ENCODE measurements at regions not wholly inside any gene's neighbourhood (a gene's known extent, or its start where the extent isn't known, plus 50 kb on each side); places are given as distances from the start of the nearest gene placed in this dataset.

DNA sequence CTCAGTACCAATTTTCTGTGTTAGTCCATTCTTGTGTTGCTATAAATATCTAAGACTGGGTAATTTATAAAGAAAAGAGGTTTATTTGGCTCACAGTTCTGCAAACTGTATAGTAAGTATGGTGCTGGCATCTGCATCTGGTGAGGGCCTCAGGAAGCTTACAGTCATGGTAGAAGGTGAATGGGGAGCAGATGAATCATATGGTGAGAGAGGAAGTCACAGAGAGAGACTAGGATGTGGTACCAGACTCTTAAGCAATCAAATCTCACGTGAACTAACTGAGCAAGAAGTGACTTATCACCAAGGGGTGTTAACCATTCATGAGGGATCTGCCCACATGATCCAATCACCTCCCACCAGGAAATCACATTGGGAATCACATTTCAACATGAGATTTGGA, 60.8 kb upstream of the ZBED5 start:
- no peak overlapping the region for H3K27ac ChIP-seq
- TF ChIP-seq ZFX (IDR thresholded peaks at IDR 0.05) (no peak), CTCF (conservative IDR thresholded peaks at IDR 0.05) (no peak)

- TF ChIP-seq CTCF (conservative IDR thresholded peaks at IDR 0.05) (no peak), ZFX (IDR thresholded peaks at IDR 0.05) (no peak)
- no peak overlapping the region for H3K27ac ChIP-seq
These were observed 60.4 kb upstream of the ZBED5 start for GRCh38 chr11:10918275-10918674.

DNA sequence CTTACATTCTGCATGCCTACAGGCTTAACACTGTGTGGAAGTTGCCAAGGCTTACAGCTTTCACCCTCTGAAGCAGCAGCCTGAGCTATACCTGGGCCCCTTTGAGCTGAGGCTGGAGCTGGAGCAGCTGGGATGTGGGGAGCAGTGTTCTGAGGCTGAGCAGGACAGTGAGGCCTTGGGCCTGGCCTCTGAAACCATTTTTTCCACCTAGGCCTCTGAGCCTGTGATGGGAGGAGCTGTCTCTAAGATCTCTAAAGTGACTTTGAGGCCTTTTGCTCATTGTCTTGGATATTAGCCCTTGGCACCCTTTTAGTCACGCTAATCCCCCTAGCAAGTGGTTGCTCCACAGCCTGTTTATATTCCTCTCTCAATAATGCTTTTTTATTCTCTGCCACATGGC, 59.9 kb upstream of the ZBED5 start:
- H3K27ac ChIP-seq, result no peak overlapping the region
- TF ChIP-seq CTCF (conservative IDR thresholded peaks at IDR 0.05) (no peak), ZFX (IDR thresholded peaks at IDR 0.05) (no peak)

DNA sequence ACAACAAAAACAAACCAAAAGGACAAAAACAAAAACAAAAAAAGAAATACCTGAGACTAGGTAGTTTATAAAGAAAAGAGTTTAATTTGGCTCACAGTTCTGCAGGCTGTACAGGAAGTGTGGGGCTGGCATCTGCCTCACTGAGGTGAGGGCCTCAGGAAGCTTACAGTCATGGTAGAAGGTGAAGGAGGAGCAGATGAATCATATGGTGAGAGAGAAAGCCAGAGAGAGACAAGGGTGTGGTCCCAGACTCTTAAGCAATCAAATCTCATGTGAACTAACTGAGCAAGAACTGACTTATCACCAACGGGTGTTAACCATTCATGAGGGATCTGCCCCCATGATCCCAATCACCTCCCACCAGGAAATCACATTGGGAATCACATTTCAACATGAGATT, 58.8 kb upstream of the ZBED5 start:
- TF ChIP-seq CTCF (conservative IDR thresholded peaks at IDR 0.05), result no peak
- no peak overlapping the region for H3K27ac ChIP-seq

DNA sequence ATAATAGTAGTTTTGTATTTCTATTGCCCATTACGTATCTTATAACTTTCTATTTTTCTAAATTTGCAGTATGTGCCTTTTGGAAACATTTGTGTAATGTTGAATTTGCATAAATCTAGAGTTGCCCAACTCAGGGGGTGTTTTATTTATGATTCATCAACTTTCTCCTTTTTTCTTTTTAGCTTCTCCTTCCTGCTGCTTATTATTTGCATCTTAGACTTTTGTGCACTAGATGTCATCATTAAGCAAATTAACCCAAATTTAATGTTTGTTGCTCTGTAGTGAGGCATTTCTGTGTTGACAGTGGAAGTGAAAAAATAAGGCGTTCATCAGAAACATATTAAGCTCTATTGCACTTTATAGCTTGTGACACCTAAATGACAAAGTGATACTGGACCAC, 56.2 kb upstream of the ZBED5 start:
- H3K27ac ChIP-seq, result no peak overlapping the region
- TF ChIP-seq CTCF (conservative IDR thresholded peaks at IDR 0.05) (no peak), ZFX (IDR thresholded peaks at IDR 0.05) (no peak)

GRCh38 chr11:10913075-10913474, 55.2 kb upstream of the ZBED5 start:
- TF ChIP-seq ZFX (IDR thresholded peaks at IDR 0.05) (no peak), CTCF (conservative IDR thresholded peaks at IDR 0.05) (no peak)
- no peak overlapping the region for H3K27ac ChIP-seq

DNA sequence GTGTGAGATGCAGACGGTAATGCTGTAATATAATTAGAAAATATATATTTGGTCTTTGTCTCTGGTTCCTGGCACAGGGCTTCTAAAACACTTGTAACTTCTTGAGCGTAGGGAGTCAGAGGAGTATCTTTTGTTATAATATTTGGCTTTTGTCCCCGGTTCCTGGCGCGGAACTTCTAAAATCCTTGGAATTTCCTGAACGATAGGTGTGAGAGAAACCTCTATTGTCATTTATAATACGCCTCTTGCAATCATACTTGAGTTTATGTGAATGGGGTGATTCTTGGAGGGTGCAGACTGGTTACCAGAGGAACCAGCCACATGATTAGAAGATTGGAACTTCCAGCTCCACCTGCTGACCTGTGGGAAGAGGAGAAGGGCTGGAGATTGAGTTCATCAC, 54.1 kb upstream of the ZBED5 start:
- no peak overlapping the region for H3K27ac ChIP-seq
- no peak for TF ChIP-seq CTCF (conservative IDR thresholded peaks at IDR 0.05)
- TF ChIP-seq ZFX (IDR thresholded peaks at IDR 0.05), result no peak
